ENCODE measurements at regions not wholly inside any gene's neighbourhood (a gene's known extent, or its start where the extent isn't known, plus 50 kb on each side); places are given as distances from the start of the nearest gene placed in this dataset.

DNA sequence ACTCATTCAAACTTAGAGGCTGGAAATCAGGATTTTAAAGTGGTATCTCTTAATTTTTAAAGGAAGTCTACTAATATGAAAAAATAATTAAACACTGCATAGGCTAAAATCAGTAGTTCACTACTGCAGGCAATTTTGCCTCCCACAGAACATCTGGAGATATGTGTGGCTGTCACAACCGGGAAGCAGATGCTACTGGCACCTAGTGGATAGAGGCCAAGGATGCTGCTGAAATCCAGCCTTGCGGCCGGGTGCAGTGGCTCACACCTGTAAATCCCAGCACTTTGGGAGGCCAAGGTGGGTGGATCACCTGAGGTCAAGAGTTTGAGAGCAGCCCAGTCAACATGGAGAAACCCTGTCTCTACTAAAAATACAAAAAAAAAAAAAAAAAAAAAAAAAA lies 473.9 kb downstream of the XYLT1 start:
- no CpG with 5 or more reads among the region's 3 CpGs for WGBS, 2 experiments (ENCODE audit: extremely low coverage in 2 of 2, insufficient read length in 1 of 2)
- in situ Hi-C loops (cut with MboI; ENCODE audit: low sequenced_read_pairs): no loop called here

More for the DNA sequence above, 473.9 kb downstream of the XYLT1 start:
- intact Hi-C loops (cut with micrococcal nuclease): no loop called here
- no peak overlapping the region for H2AFZ ChIP-seq (replicated peaks; ENCODE audit: low read length, poor library complexity)
- ChIA-PET POLR2A (ENCODE audit: unreplicated experiment) (no interaction called here), CTCF (interaction anchor here (1.1 kb wide), 1 partner anchor 21 kb away, joined by 4 read pairs; no protein-coding TSS in a partner anchor)
- H2BK20ac ChIP-seq (ENCODE audit: low read depth, low read length): no peak overlapping the region
- H3K4me2 ChIP-seq (ENCODE audit: low read depth, low read length): no peak overlapping the region
- BruUV-seq (replicated peaks): no TSS peak
- no peaks in the 10 kb centered on the region for H3K27me3 ChIP-seq (ENCODE audit: control insufficient read depth, insufficient read depth, low read length)
- peaks cover 9% of the 10 kb centered on the region; the same call in 1 of the 2 replicates for H3K9me3 ChIP-seq (ENCODE audit: control insufficient read depth, insufficient read depth, low read length)
- TF ChIP-seq, protein P1, sequence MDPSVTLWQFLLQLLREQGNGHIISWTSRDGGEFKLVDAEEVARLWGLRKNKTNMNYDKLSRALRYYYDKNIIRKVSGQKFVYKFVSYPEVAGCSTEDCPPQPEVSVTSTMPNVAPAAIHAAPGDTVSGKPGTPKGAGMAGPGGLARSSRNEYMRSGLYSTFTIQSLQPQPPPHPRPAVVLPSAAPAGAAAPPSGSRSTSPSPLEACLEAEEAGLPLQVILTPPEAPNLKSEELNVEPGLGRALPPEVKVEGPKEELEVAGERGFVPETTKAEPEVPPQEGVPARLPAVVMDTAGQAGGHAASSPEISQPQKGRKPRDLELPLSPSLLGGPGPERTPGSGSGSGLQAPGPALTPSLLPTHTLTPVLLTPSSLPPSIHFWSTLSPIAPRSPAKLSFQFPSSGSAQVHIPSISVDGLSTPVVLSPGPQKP (IDR thresholded peaks at IDR 0.05; ENCODE audit: borderline replicate concordance, low read depth, low read length): no peak
- TF ChIP-seq, protein P2, sequence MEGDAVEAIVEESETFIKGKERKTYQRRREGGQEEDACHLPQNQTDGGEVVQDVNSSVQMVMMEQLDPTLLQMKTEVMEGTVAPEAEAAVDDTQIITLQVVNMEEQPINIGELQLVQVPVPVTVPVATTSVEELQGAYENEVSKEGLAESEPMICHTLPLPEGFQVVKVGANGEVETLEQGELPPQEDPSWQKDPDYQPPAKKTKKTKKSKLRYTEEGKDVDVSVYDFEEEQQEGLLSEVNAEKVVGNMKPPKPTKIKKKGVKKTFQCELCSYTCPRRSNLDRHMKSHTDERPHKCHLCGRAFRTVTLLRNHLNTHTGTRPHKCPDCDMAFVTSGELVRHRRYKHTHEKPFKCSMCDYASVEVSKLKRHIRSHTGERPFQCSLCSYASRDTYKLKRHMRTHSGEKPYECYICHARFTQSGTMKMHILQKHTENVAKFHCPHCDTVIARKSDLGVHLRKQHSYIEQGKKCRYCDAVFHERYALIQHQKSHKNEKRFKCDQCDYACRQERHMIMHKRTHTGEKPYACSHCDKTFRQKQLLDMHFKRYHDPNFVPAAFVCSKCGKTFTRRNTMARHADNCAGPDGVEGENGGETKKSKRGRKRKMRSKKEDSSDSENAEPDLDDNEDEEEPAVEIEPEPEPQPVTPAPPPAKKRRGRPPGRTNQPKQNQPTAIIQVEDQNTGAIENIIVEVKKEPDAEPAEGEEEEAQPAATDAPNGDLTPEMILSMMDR (conservative IDR thresholded peaks at IDR 0.05; ENCODE audit: low read depth, low read length): no peak
- no peak for TF ChIP-seq RFX5 (IDR thresholded peaks at IDR 0.05; ENCODE audit: low read depth, low read length)
- no peak for TF ChIP-seq MAFK (IDR thresholded peaks at IDR 0.05; ENCODE audit: low read depth, low read length)
- TF ChIP-seq, protein P3, sequence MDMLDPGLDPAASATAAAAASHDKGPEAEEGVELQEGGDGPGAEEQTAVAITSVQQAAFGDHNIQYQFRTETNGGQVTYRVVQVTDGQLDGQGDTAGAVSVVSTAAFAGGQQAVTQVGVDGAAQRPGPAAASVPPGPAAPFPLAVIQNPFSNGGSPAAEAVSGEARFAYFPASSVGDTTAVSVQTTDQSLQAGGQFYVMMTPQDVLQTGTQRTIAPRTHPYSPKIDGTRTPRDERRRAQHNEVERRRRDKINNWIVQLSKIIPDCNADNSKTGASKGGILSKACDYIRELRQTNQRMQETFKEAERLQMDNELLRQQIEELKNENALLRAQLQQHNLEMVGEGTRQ (IDR thresholded peaks at IDR 0.05; ENCODE audit: low read depth, low read length): no peak
- no peak for TF ChIP-seq RAD21 (IDR thresholded peaks at IDR 0.05; ENCODE audit: low read length)
- TF ChIP-seq RCOR1 (IDR thresholded peaks at IDR 0.05; ENCODE audit: insufficient replicate concordance, low read length): no peak
- TF ChIP-seq BHLHE40 (IDR thresholded peaks at IDR 0.05; ENCODE audit: low read depth, low read length): no peak
- no peak for TF ChIP-seq NFE2L2 (IDR thresholded peaks at IDR 0.05; ENCODE audit: low read depth, low read length)
- H2BK120ac ChIP-seq (ENCODE audit: low read depth, low read length): no peak overlapping the region
- no peak overlapping the region for H3K9ac ChIP-seq (ENCODE audit: low read depth, low read length)
- H3K4ac ChIP-seq (ENCODE audit: low read depth, low read length): no peak overlapping the region
- no peak overlapping the region for H2AK9ac ChIP-seq (replicated peaks; ENCODE audit: low read depth, low read length, poor library complexity)
- H4K20me1 ChIP-seq (ENCODE audit: insufficient read depth, low read length): no peaks in the 10 kb centered on the region
- H3K56ac ChIP-seq (ENCODE audit: extremely low read depth, insufficient read depth, low read length): no peak overlapping the region
- no peak for ATAC-seq (ENCODE audit: low read depth)
- H2BK15ac ChIP-seq (ENCODE audit: low read depth, low read length): no peak overlapping the region
- H3K4me3 ChIP-seq (ENCODE audit: insufficient read depth, low read depth, low read length): no peak overlapping the region
- no peak for DNase-seq
- no peaks in the 10 kb centered on the region for H3K9me1 ChIP-seq (ENCODE audit: insufficient read depth, low read length)
- H4K5ac ChIP-seq (ENCODE audit: low read depth, low read length): no peak overlapping the region
- H3K23ac ChIP-seq (ENCODE audit: low read depth, low read length): no peak overlapping the region
- no peaks in the 10 kb centered on the region for H3K36me3 ChIP-seq (ENCODE audit: control insufficient read depth, insufficient read depth, low read length)
- no peak overlapping the region for H4K91ac ChIP-seq (ENCODE audit: insufficient read depth, low read depth, low read length)
- H3K27ac ChIP-seq (ENCODE audit: insufficient read depth, low read length): no peak overlapping the region
- H3K79me1 ChIP-seq (ENCODE audit: low read depth in 1 of 2, low read length in 2 of 2): no peaks in the 10 kb centered on the region
- no peaks in the 10 kb centered on the region for H3K4me1 ChIP-seq (ENCODE audit: control insufficient read depth, insufficient read depth, low read length)
- no peak overlapping the region for H2AK5ac ChIP-seq (ENCODE audit: low read depth, low read length)
- H4K8ac ChIP-seq (ENCODE audit: low read depth in 2 of 2, low read length in 2 of 2): no peak overlapping the region
- H2BK5ac ChIP-seq (ENCODE audit: low read depth, low read length, poor library complexity, severe bottlenecking): no peak overlapping the region
- H3K18ac ChIP-seq (ENCODE audit: low read depth, low read length): no peak overlapping the region
- H3K14ac ChIP-seq (replicated peaks; ENCODE audit: low read depth, low read length): no peak overlapping the region
- dilution Hi-C loops (cut with HindIII; ENCODE audit: low sequenced_read_pairs, unreplicated experiment): no loop called here
